GM12891 (cell line): ENCODE measurements at regions not wholly inside any gene's neighbourhood (a gene's known extent, or its start where the extent isn't known, plus 50 kb on each side); places are given as distances from the start of the nearest gene placed in this dataset.
"Not testable (repeated sequence)": the region's sequence is repeated elsewhere in the genome, so short reads cannot be mapped to it uniquely, and the experiment has no call there.

Experiments used
- DNase-seq: peaks from one replicate; pipeline ENCODE4 v3.0.0; 2011; ENCODE audit warnings: low spot score; ENCODE audit not compliant: insufficient read length
- FAIRE-seq: peaks from 2 replicates; lab custom pipeline; 2011; peaks lifted over from hg19 to GRCh38; lab: Jason Lieb, UNC
- SPI1 ChIP-seq: IDR thresholded peaks from 2 replicates; pipeline ENCODE4 v1.6.1; 2011; ENCODE audit warnings: low read depth, low read length, control low read depth
- TAF1 ChIP-seq: IDR thresholded peaks from 2 replicates; pipeline ENCODE4 v1.6.1; 2011; ENCODE audit warnings: low read depth, low read length, control low read depth

- DNase-seq, FAIRE-seq: not testable (repeated sequence)
Measured at GRCh38 chr5:62237944-62238343, 68.1 kb upstream of the KIF2A start.

GRCh38 chr5:62238584-62238983, 67.4 kb upstream of the KIF2A start:
- not testable (repeated sequence) for DNase-seq, FAIRE-seq

GRCh38 chr5:62240494-62240893, 65.5 kb upstream of the KIF2A start:
- not testable (repeated sequence) for FAIRE-seq, DNase-seq

DNA sequence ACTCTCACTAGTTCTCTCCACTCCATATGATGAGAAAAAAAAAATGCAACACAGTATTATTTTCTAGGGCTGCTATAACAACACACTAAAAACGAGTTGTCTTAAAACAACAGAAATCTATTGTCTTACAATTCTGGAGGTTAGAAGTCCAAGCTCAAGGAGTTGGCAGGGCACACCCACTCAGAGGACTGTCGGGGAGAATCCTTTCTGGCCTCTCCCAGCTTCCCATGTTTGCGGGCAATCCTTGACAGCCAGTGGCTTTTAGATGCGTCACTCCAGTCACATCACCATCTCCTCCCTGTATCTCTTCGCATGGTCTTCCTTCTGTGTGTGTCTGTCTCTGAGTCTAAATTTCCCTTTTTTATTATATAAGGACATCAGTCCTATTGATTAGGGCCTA, 64.0 kb upstream of the KIF2A start:
- FAIRE-seq, DNase-seq: not testable (repeated sequence)

DNA sequence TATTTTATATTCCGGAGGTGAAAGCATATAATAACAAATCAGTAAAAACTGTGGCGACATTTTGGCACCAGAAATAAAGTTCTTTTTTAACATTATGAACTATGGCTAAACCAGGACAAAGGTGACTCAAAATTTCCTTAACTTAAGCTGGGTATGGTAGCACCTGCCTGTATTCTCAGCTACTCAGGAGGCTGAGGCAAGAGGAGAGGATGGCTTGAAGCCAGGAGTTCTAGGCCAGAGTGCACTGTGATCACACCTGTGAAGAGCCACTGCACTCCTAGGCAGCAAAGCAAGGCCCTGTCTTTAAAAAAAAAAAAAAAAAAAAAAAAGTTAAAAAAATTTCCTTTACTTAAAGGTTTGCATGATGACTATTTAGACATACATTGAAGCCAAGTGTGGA, 63.0 kb upstream of the KIF2A start:
- DNase-seq, FAIRE-seq: not testable (repeated sequence)

DNA sequence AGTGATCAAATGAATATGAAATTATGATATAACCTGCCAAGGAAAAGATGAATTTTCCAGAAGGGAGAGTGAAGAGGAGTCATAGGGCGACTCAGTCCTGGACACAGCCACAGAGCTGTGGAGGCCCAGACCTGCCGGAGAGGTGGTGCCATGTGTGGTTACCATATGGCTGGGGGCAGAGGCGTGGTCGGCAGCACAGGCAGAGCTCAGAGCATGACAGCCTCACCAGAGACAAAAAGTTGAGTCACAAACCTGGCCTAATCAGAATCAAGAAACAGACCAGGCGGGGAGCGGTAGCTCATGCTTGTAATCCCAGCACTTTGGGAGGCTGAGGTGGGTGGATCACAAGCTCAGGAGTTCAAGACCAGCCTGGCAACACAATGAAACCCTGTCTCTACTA, 57.8 kb upstream of the KIF2A start:
- FAIRE-seq, DNase-seq: not testable (repeated sequence)

GRCh38 chr5:62250085-62250484, 55.9 kb upstream of the KIF2A start:
- FAIRE-seq, DNase-seq: not testable (repeated sequence)

DNA sequence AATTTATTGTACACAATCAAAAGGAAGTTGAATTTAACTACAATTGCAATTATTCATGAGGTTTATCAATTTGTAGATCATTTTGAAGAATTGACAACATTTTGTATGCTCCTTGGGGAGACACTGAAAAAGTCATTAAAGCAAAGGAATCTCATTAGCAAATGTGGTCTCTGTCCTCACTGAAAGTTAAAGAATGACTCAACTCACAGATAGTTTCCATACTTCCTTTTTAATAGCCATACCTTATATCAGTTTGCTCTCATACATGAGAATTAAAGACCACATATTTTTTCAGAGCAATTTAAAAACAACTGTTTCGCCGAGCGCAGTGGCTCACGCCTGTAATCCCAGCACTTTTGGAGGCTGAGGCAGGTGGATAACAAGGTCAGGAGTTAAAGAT, 55.1 kb upstream of the KIF2A start:
- not testable (repeated sequence) for FAIRE-seq, DNase-seq

DNA sequence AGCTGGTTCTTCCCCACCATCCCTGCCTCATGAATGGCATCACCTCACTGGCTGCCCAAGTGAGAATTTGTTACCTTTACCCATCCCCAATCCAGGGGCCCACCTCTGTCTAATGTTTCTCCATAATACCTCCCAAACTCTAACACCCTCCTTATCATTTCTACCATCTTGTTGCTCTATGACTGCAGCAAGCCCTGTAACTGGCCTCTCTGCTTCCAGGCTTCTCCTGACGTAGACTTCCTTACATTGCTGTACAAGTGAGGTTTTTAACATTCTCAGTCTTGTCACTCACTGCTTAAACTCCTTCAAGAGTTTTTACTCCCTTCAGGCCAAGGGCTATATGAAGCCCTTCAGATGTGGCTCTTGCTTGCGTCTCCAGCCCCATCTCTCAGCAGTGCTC, 53.5 kb upstream of the KIF2A start:
- not testable (repeated sequence) for FAIRE-seq, DNase-seq

GRCh38 chr5:62255551-62255950, 50.5 kb upstream of the KIF2A start:
- FAIRE-seq, result not testable (repeated sequence)

GRCh38 chr5:62256161-62257019, 49.6 kb upstream of the KIF2A start:
- DNase-seq (no peak), FAIRE-seq (no peak)
- peak; percentile 70 for TF ChIP-seq SPI1
- no peak for TF ChIP-seq TAF1

More at GRCh38 chr5:62255551-62255950, 50.5 kb upstream of the KIF2A start:
- DNase-seq, result not testable (repeated sequence)
